ENCODE measurements at regions not wholly inside any gene's neighbourhood (a gene's known extent, or its start where the extent isn't known, plus 50 kb on each side); places are given as distances from the start of the nearest gene placed in this dataset.
"Not testable (repeated sequence)": the region's sequence is repeated elsewhere in the genome, so short reads cannot be mapped to it uniquely, and the experiment has no call there.

GRCh38 chr6:106883808-106884262 lies 90.7 kb downstream of the CD24 start:
- no peak for ATAC-seq

- ATAC-seq: peak; percentile 57
Observed at GRCh38 chr6:106882601-106883518, 91.7 kb downstream of the CD24 start.

GRCh38 chr6:106882138-106882537 lies 92.4 kb downstream of the CD24 start:
- ATAC-seq: peak; percentile 47

GRCh38 chr6:106880952-106881351 lies 93.6 kb downstream of the CD24 start:
- no peak for ATAC-seq

GRCh38 chr6:106875782-106876321 lies 98.7 kb downstream of the CD24 start:
- no peak for ATAC-seq

- peak; percentile 81 for ATAC-seq
Observed at GRCh38 chr6:106874481-106874880, 100.0 kb downstream of the CD24 start.

- ATAC-seq: no peak
Observed at GRCh38 chr6:106872049-106872448, 102.5 kb downstream of the CD24 start.

GRCh38 chr6:106870824-106871717 lies 103.5 kb downstream of the CD24 start:
- ATAC-seq: peak; percentile 56

GRCh38 chr6:106870069-106870468 lies 104.5 kb downstream of the CD24 start:
- peak; percentile 59 for ATAC-seq

GRCh38 chr6:106869203-106869602 lies 105.3 kb downstream of the CD24 start:
- ATAC-seq: no peak

- no peak for ATAC-seq
Observed at GRCh38 chr6:106866875-106867658, 107.5 kb downstream of the CD24 start.

GRCh38 chr6:106862858-106863257 lies 111.7 kb downstream of the CD24 start:
- ATAC-seq: no peak

- no peak for ATAC-seq
Observed at GRCh38 chr6:106860940-106861339, 113.6 kb downstream of the CD24 start.

GRCh38 chr6:106858653-106859092 lies 115.9 kb downstream of the CD24 start:
- ATAC-seq: peak; percentile 93

- no peak for ATAC-seq
Observed at GRCh38 chr6:106857771-106858652, 116.5 kb downstream of the CD24 start.

GRCh38 chr6:106857310-106857709 lies 117.2 kb downstream of the CD24 start:
- not testable (repeated sequence) for ATAC-seq

GRCh38 chr6:106856227-106856874 lies 118.2 kb downstream of the CD24 start:
- no peak for ATAC-seq

- ATAC-seq: no peak
Observed at GRCh38 chr6:106855117-106855516, 119.4 kb downstream of the CD24 start.

GRCh38 chr6:106849676-106850332 lies 124.7 kb downstream of the CD24 start:
- no peak for ATAC-seq

- no peak for ATAC-seq
Observed at GRCh38 chr6:106849120-106849519, 125.4 kb downstream of the CD24 start.
